Occipital lobe (tissue), 1 donor: ENCODE measurements at regions not wholly inside any gene's neighbourhood (a gene's known extent, or its start where the extent isn't known, plus 50 kb on each side); places are given as distances from the start of the nearest gene placed in this dataset.
"Not testable (repeated sequence)": the region's sequence is repeated elsewhere in the genome, so short reads cannot be mapped to it uniquely, and the experiment has no call there.

Experiments used
- DNase-seq: peaks from one replicate; lab custom pipeline; 2025; lab: John Stamatoyannopoulos, UW

DNA sequence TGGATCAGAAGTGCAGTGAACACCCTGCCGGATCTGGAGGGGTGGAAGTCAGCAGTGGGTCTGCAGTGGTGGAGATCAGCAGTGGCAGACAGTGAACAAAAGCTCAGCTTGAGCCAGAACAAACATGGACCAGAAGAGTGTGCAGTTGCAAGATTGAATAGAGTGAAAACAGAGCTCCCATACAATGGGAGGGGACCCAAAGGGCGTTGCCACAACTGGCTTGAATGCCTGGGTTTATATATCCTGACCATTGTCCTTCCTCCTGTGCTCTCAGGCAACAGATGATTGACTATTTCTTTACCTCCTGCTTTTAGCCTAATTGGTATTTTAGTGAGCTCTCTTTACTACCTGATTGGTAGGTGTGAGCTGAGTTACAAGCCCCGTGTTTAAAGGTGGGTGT is 522.1 kb downstream of the TMEM135 start:
- DNase-seq = not testable (repeated sequence)

DNA sequence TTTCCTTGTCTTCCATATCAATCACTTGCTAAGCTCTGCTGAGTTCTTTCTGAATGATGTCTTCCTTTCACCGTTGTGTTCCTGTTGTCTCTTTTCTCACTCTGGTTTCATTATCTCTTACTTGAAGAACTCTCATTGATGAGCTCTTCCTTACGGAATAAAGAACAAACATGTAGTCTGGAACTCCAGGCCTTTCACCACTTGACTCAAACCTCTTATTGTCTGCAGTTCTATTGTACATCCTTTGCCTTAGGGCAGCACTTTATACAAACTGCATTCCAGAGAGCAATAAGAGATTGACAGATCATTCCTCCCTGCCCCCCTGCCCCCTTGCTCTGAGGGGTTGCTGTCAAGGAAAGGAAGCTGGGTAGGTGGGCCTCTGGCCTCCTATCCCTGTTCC is 517.4 kb downstream of the TMEM135 start:
- no peak for DNase-seq

DNA sequence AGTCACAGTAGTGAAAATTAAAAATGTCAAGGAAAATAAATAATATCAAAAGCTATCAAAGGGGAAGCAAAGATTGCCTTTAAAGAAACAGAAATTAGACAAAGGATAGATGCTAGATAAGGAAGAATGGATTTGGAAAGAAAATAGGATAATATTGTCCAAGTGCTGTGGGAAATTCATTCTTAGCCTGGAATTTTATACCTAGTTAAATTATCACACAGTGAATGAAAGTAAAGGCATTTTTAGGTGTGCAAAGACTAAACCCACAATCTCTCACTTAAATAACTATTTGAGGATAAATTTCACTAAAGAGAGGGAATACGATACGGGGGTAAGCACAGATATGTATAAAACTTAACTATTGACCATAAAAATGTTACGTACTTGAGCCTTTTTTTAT is 511.1 kb downstream of the TMEM135 start:
- DNase-seq = no peak

DNA sequence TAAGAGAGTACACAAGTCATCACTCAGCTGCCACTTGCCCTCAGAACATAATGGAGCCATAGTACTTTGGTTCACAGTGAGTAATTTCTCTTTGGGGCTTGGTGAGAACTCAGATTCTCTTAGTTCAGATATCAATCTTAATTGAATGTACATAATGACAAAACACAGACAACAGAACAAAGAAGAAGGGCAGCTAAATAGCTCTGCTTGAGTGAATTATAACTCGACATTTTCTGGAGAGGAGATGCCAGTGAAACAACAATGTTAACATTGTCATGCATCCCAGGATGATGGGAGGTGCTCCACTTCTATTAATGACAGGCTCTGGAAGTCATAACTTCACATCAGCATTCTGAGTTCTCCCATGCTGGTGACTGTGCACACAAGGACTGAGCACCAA is 508.1 kb downstream of the TMEM135 start:
- DNase-seq = no peak

DNA sequence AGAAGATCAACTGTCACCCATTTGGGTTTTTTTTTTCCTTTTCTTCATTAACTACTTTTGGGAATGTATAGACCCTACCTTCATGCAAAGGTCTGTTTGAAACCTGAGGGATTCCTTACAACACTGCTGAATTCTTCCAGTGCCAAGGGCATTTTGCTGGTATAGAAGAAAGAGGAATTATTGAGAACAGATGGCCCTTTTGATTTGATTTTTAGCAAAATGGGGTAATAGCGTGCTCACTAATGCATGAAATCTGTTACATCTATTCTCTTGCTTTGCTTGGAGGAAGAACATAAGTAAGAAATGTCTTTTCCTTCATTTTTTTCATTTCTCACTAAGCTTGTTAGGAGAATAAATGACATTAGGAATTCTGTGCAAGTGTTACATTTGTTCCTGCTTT is 501.9 kb downstream of the TMEM135 start:
- DNase-seq = no peak

DNA sequence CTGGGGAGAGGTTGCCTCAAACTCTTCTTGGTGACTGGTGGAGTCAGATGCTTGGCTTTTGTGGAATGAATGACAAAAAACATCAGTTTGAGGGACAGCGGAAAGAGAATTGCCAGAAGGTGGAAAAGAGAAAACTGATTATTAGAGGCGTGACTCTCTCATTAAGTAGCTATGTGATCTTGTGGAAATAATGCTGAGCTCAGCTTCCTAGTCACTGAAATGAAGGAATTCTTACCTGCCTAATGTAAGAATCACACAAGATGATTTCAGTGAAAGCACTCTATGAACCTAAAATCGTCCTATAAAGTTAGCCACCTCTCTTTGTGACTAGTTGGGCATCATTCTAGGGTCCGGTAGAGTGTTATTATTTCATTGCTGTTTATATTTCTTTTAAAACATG is 498.8 kb downstream of the TMEM135 start:
- DNase-seq = no peak

DNA sequence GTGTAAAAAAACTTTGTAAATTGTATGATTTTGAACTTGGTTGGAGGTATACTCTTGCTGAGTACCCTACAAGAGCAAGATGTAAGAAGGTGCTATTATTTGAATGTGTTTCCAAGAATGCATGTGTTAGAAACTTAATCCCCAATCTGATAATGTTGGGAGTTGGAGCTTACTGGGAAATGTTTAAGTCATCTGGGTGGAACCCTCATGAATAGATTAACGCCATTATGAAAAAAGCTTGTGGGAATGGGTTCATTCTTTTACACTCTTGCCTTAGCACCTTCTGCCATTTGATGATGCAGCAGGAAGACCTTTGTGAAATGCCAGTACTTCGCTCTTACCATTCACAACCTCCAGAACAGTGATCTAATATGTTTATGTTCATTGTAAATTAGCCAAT is 498.3 kb downstream of the TMEM135 start:
- no peak for DNase-seq

DNA sequence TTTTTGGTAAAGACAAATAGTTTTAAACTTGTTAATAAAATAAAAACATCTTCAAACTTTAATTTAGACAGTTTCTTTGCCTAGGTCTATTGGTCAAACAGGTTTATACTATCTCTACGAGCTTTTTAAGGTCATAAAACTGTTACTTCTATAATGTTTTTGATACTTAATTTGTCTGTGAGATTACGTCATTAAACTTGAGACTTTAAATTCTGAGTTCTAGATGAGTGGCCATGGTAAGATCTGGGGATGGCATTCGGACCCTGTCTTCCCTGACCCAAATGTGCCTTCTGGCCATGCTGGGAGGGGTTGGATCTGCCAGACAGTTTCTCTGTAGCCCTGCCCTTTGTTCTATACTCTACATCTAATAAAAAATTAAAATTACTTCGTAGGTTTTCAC is 497.8 kb downstream of the TMEM135 start:
- DNase-seq = no peak

DNA sequence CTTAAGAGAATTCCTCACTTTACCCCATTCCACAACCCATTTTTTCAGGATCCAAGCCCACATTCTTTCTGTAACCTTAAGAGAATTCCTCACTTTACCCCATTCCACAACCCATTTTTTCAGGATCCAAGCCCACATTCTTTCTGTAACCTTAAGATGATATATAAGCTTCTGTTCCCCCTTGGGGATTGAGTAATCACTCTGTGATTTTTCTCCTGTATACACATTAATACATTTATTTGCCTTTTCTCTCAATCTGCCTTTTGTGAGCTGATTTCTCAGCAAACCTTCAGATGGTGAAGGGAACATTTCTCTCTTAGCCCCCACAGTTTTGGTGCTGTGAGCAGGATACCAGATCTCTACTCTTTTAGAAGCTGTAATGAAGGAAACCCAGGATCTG is 494.1 kb downstream of the TMEM135 start:
- not testable (repeated sequence) for DNase-seq

DNA sequence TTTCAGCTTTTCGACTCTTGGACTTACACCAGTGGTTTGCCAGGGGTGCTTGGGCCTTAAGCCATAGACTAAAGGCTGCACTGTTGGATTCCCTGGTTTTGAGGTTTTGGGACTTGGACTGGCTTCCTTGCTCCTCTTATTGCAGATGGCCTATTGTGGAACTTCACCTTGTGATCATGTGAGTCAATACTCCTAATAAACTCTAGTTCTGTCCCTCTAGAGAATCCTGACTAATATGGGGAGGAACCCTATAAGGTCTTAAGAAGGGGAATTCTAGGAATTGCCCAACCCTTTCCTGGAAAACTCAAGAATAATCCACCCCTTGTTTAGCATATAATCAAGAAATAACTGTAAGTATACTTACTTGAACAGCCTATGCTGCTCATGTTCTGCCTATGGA is 491.8 kb downstream of the TMEM135 start:
- no peak for DNase-seq

DNA sequence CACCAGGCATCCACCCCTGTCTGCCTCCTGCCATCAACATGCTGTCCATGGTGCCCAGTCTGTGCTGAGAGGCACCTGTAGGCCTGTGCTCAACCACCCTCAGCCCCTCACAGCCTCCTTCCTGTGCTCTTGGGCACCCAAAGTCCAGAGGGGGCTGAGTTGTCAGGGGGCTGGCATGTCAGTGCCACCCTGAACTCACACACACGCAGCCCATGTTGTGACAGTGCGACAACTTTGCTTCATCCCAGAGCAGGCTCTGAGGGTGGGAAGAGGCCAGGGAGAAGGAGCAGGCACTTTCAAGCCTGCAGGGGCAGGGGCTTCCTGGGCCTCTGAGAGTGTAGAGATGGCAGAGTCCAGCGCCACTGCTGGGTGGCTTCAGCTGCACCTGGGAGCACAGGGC is 491.0 kb downstream of the TMEM135 start:
- DNase-seq = no peak

DNA sequence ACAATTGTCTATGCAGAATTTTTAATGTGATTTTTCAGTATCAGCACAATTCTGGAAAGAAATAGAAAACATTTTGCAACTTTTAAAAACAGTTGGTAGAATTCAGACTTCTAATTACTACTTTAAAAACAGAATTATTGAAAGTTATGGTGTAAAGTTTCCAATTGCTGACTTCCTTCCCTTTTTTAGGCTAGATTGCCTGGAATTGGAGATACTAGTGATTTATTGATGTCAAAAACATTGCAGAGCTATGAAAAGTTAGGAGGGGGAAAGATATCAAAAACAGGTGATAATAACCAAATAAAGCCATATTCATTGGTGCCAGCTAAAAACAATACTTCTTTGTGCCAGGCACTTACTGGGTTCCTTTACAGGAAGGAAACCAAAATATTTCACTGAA is 485.5 kb downstream of the TMEM135 start:
- no peak for DNase-seq

DNA sequence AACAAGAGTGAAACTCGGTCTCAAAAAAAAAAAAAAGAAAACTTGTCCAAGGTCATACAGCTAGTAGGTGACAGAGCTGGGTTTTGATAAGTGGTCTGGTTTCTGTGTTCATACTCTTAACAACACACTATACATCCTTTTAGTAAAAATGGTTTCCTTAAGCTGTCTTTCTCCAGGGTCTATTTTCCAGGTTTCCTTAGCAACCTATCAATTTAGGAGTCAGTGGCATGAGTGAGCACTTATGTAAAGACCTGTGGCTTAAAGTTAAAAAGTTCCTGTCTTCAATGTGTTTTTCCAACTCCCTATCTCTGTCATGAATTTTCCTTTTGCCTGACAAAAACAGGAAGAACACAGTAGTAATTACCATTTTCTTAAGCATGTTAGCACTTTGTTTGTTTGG is 480.5 kb downstream of the TMEM135 start:
- no peak for DNase-seq

DNA sequence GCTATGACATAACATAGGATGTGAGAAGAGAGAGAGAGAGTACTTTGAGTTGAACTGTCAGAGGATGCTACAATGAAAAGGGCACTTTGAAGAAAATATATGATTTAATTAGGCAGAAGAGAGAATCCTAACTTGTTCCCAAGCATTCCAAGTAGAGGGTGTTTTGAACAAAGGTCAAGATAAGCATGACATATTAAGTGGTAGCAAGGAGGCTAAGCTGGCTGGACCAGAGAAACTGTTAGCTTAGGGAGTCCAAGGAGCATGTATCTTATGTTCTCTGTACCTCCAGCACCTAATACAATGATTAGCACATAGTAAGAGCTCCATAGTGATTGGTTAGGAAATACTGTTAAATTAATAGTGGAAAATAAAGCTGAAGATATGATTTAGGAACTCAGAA is 479.6 kb downstream of the TMEM135 start:
- DNase-seq = no peak

DNA sequence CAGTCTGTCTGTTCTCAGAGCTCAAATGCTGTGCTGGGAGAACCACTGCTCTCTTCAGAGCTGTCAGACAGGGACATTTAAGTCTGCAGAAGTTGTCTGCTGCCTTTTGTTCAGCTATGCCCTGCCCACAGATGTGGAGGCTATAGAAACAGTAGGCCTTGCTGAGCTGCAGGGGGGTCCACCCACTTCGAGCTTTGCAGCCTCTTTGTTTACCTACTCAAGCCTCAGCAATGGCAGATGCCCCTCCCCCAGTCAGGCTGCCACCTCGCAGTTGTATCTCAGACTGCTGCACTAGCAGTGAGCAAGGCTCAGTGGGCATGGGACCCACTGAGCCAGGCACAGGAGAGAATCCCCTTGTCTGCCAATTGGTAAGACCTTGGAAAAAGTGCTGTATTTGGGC is 470.0 kb downstream of the TMEM135 start:
- DNase-seq = not testable (repeated sequence)

DNA sequence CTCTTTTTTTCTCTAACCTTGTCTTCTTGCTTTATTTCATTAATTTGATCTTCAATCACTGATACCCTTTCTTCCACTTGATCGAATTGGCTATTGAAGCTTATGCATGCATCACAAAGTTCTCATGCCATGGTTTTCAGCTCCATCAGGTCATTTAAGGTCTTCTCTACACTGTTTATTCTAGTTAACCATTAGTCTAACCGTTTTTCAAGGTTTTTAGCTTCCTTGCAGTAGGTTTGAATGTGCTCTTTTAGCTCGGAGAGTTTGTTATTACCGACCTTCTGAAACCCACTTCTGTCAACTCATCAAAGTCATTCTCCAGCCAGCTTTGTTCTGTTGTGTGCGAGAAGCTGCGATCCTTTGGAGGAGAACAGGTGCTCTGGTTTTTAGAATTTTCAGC is 469.2 kb downstream of the TMEM135 start:
- not testable (repeated sequence) for DNase-seq

DNA sequence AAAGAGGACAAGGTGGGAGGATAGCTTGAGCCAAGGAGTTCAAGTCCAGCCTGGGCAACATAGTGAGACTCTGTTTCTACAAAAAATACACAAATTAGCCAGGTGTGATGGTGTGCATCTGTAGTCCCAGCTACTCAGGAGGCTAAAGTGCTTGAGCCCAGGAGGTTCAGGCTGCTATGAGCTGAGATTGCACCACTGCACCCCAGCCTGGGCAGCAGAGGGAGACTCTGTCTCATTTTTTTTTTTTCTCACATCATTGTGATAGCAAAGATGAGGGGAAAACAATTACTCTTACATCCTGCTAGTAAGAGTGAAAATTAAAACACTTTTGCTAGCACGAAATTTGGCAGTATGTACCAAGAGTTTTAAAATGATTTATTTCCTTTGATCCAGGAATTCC is 463.7 kb downstream of the TMEM135 start:
- no peak for DNase-seq

DNA sequence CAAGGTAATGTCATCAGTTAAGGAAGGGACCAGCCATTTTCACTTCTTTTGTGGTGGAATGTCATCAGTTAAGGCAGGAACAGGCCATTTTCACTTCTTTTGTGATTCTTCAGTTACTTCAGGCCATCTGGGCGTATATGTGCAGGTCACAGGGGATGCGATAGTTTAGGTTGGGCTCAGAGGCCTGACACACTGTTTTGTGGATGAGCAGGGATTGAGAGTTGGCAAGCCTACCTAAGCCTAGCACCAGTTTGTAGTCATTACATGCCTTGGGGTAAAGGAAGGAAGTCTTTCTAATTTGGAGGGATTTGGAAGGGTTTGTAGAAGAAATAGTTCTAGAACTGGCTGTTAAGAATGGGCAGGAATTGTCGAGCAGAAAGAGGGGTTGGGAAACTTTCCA is 457.2 kb downstream of the TMEM135 start:
- not testable (repeated sequence) for DNase-seq

DNA sequence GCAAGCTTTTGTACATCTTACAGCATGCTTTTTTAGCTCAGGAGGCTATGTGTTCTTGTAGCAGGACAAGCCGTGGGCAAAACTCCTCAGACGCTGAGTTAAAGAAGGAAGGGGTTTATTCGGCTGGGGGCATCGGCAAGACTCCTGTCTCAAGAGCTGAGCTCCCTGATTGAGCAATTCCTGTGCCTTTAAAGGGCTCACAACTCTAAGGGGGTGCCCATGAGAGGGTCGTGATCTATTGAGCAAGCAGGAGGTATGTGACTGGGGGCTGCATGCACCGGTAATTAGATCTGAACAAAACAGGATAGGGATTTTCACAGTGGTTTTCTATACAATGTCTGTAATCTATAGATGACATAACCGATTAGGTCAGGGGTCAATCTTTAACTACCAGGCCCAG is 456.3 kb downstream of the TMEM135 start:
- DNase-seq = not testable (repeated sequence)

DNA sequence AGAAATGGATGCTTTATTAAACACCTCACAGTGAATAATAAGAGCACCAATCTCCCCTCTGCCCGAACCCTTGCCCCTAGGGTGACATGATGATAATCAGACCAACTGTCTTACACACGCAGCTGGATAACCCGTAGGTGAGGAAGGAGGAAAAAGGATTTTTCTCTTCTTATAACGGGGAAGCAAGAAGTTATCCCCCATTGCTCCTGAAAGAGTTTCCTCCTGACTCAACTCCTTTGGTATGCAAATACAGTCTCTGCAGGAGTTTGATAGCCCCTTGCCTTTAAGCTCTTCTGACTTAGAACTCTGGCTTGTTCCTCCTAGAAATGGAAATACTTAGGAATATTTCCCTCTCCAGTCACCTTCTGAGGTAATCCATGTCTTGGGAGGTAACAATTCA is 455.8 kb downstream of the TMEM135 start:
- no peak for DNase-seq

DNA sequence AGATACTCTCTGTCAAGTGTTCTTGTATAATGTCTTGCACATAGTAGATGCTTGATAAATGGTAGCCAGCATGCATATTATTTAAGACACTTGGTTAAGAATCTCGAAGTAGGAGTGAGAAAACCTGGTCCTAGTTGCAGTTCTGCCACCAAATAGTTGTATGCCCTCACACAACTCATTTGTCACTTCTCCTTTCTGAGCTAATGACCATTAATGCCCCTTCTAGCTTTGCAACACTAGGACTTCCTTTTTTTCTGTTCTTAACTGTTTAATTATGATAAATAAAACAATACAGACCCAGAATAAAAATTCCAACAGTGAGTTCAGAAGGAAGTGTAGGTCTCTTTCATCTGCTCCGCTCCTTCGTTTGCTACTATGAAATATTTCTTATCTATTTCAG is 453.6 kb downstream of the TMEM135 start:
- no peak for DNase-seq

DNA sequence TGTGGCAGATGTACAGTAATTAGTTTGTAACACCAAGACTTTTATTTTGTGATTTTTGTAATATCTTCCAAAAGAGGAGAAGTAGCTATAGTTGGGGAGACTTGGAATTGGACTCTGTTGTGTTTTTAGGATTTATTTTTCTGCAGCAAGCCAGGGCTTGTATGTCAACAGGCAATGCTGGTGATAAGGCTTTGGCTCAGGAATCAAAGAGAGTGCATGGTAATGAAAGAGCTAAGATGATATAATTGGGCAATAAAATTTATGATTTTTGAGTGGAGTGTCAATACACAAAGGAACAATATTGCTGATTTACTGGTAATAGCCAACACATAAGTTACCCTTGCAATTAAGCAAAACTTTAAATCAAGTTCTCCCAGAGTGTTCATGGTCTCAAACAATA is 452.9 kb downstream of the TMEM135 start:
- no peak for DNase-seq

DNA sequence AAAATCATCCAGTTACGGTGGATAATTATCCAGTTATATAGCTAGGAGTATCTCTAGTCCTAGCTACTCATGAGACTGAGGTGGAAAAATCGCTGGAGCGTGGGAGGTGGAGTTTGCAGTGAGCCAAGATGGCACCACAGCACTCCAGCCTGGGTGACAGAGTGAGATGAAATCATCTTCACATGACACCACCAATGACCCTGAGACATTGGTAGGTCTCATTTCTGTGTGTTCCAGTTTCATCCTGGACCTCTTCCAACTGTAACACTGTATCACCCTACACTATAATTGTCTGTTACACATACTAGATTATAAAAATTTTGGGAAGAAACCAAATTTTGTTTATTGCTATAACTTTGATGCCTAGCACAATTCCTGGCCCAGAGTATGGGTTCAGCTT is 446.8 kb downstream of the TMEM135 start:
- no peak for DNase-seq

DNA sequence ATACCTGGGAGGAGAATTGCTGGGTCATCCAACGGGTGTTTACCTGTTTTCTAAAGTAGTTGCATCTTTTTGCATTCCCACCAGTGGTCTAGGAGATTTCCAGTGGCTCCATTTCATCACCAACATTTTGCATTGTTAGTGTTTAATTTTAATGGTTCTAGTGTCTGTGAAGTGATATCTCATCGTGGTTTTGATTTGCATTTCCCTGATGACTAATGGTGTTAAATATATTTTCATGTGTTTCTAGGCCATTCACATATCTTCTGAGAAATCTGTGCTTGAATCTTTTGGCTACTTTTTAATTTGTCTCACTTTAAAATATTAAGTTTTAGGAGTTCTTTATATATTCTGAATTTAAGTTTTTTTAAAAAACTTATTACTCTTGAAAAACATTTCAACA is 439.6 kb downstream of the TMEM135 start:
- no peak for DNase-seq

DNA sequence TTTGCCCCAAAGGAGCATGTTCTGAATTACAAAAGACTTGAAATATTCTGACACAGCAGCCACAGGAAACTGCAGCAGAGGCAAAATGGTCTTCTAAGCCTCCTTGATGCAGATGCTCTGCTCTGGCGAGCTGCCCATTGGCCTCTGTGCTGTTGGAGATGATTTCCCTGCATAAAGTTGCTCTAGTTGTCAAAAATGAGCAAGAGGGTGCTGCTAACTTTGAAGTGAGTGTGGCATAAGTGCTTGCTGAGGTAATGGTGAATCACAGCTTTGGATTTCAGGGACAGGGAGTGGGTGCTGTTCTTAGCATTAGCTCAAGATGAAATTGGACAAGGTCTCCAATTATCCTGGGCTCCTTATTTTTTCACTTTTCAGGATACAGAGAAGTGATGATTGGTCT is 435.4 kb downstream of the TMEM135 start:
- DNase-seq = peak; percentile 22
